ENCODE measurements at regions not wholly inside any gene's neighbourhood (a gene's known extent, or its start where the extent isn't known, plus 50 kb on each side); places are given as distances from the start of the nearest gene placed in this dataset.

DNA sequence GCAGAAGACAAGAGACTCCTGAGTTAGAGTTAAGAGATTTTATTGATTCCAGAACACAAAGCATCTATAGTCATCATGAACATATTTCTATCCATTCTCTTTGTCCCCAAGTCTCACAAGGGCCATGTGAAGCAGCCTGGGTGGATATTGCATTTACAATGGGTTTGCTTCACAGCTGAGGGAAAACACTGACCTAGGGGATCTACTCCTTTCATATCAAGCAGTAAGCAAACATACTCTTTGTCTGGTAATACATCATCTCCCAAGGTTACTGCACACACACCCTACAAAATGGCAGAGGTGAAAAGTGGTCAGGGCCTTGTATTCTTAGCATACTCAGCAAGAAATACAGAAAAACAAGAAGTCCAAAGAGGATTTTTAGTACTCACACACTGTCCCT, 267.7 kb upstream of the BCHE start:
- TF ChIP-seq POLR2AphosphoS5 (IDR thresholded peaks at IDR 0.05; ENCODE audit: low read depth, low read length) (no peak), MEF2A (IDR thresholded peaks at IDR 0.05; ENCODE audit: borderline replicate concordance, low read depth) (no peak), RAD21 (IDR thresholded peaks at IDR 0.05; ENCODE audit: low read length) (no peak), EZH2phosphoT487 (IDR thresholded peaks at IDR 0.05; ENCODE audit: borderline replicate concordance, low read depth) (no peak), SMC3 (IDR thresholded peaks at IDR 0.05; ENCODE audit: low read depth, low read length) (no peak), GATA2 (CRISPR knock-in tag; IDR thresholded peaks at IDR 0.05) (no peak), SIN3A (IDR thresholded peaks at IDR 0.05; ENCODE audit: borderline replicate concordance, low read depth, low read length) (no peak), PBX3 (IDR thresholded peaks at IDR 0.05) (no peak), EP300 (IDR thresholded peaks at IDR 0.05; ENCODE audit: borderline replicate concordance in 1 of 2, low read depth in 1 of 2, low read length in 1 of 2) (no peak)
- TF ChIP-seq, protein P1, sequence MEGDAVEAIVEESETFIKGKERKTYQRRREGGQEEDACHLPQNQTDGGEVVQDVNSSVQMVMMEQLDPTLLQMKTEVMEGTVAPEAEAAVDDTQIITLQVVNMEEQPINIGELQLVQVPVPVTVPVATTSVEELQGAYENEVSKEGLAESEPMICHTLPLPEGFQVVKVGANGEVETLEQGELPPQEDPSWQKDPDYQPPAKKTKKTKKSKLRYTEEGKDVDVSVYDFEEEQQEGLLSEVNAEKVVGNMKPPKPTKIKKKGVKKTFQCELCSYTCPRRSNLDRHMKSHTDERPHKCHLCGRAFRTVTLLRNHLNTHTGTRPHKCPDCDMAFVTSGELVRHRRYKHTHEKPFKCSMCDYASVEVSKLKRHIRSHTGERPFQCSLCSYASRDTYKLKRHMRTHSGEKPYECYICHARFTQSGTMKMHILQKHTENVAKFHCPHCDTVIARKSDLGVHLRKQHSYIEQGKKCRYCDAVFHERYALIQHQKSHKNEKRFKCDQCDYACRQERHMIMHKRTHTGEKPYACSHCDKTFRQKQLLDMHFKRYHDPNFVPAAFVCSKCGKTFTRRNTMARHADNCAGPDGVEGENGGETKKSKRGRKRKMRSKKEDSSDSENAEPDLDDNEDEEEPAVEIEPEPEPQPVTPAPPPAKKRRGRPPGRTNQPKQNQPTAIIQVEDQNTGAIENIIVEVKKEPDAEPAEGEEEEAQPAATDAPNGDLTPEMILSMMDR (IDR thresholded peaks at IDR 0.05) = no peak
- TF ChIP-seq, protein P2, sequence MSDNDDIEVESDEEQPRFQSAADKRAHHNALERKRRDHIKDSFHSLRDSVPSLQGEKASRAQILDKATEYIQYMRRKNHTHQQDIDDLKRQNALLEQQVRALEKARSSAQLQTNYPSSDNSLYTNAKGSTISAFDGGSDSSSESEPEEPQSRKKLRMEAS (IDR thresholded peaks at IDR 0.05; ENCODE audit: low read depth) = no peak
- TF ChIP-seq, protein P3, sequence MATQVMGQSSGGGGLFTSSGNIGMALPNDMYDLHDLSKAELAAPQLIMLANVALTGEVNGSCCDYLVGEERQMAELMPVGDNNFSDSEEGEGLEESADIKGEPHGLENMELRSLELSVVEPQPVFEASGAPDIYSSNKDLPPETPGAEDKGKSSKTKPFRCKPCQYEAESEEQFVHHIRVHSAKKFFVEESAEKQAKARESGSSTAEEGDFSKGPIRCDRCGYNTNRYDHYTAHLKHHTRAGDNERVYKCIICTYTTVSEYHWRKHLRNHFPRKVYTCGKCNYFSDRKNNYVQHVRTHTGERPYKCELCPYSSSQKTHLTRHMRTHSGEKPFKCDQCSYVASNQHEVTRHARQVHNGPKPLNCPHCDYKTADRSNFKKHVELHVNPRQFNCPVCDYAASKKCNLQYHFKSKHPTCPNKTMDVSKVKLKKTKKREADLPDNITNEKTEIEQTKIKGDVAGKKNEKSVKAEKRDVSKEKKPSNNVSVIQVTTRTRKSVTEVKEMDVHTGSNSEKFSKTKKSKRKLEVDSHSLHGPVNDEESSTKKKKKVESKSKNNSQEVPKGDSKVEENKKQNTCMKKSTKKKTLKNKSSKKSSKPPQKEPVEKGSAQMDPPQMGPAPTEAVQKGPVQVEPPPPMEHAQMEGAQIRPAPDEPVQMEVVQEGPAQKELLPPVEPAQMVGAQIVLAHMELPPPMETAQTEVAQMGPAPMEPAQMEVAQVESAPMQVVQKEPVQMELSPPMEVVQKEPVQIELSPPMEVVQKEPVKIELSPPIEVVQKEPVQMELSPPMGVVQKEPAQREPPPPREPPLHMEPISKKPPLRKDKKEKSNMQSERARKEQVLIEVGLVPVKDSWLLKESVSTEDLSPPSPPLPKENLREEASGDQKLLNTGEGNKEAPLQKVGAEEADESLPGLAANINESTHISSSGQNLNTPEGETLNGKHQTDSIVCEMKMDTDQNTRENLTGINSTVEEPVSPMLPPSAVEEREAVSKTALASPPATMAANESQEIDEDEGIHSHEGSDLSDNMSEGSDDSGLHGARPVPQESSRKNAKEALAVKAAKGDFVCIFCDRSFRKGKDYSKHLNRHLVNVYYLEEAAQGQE (IDR thresholded peaks at IDR 0.05; ENCODE audit: low read depth, low read length) = no peak
